COR-L47 (cell line): ENCODE measurements at regions not wholly inside any gene's neighbourhood (a gene's known extent, or its start where the extent isn't known, plus 50 kb on each side); places are given as distances from the start of the nearest gene placed in this dataset.
"Not testable (repeated sequence)": the region's sequence is repeated elsewhere in the genome, so short reads cannot be mapped to it uniquely, and the experiment has no call there.

ENCODE experiments used
- DNase-seq: peaks from one replicate; lab custom pipeline; 2025; lab: John Stamatoyannopoulos, UW

GRCh38 chr1:223991297-223991857 is 122.5 kb upstream of the FBXO28 start:
- DNase-seq = not testable (repeated sequence)

- not testable (repeated sequence) for DNase-seq
Observed at GRCh38 chr1:223961985-223962384, 116.2 kb upstream of the TP53BP2 start.

DNA sequence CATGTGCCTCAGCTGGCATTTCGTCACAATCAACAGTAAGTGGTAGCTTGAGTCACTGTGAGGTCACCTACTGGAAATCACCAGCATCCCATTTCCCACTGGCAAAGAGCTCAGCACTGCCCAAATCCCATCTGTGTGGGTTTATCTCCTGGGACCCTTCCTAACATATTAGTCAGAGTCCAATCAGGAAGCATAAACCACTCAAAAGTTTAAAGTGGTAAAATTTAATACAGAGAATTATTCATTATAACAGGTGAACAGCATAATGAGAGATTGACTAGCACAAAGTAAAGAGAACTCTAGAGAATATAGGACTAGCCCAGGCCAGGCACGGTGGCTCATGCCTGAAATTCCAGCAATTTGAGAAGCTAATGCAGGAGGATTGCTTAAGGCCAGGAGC is 107.1 kb upstream of the TP53BP2 start:
- DNase-seq = not testable (repeated sequence)

GRCh38 chr1:223951551-223951950 is 105.8 kb upstream of the TP53BP2 start:
- DNase-seq = not testable (repeated sequence)

DNA sequence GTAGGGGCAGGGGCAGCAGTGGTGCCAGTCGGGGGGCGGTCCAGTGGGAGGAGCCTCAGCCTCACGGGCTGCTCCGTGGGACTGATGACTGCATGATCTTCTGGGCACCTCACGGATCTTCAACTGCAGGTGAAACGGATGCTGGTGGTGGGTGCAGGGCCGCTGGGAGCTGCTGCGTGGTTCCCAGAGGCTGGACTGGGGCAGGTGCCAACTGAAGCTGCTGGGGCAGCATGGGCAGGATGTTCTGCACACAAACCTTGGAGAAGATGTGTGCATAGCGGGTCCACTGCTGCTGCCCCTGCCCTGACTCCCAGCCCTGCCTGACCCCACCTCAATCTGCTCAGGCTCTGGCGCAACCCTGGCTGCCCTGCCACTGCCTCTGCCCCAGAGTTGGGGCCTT is 104.2 kb upstream of the TP53BP2 start:
- DNase-seq = not testable (repeated sequence)

DNA sequence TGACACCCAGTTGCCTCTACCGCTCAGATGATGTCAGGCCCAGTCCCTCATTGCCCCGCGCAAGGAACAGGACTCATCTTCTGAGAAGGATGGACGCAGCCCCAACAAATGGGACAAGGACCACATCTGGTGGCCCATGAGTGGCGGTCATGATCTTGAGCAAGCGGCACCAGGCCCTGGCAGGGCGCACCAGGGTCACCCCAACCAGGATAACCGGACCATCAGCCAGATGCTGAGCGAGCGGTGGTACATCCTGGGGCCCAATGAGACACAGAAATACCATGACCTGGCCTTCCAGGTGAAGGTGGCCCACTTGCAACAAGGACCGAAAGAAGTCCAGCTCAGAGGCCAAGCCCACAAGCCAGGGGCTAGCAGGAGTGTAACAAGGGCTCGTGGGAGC is 102.3 kb upstream of the TP53BP2 start:
- DNase-seq = not testable (repeated sequence)

DNA sequence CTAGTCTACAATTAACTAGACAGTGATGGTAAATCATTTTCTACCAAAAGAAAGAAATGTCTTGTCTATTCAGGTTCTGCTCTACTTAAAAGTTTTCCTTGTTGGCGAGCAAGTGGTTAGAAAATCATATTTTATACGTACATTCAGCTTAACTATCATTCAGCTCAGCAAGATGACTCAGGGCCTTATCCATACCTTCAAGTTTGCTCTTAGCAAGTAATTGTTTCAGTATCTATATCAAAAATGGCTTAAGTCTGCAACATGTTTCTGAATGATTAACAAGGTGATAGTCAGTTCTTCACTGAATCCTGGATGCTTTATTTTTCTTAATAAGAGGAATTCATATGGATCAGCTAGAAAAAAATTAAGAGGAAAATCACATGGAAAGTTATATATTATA is 90.8 kb upstream of the TP53BP2 start:
- not testable (repeated sequence) for DNase-seq

DNA sequence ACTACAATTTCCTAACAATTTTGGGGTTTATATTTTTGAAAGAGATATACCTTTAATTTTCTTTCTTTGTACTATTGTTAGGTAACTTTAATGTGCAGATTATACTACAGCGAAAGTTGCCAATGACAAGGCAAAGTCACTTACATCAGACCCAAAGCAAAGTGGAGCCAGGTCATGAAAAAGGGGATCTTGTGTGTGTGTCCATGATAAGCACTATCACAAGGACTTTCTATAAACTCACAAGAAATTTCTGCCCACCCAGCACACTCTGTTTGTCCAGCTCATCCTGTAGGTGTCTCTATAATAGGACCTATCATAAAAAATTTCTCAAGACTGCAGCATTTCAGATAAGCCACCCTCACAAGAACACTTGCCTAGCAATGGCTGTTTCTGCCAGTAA is 85.7 kb upstream of the TP53BP2 start:
- not testable (repeated sequence) for DNase-seq

DNA sequence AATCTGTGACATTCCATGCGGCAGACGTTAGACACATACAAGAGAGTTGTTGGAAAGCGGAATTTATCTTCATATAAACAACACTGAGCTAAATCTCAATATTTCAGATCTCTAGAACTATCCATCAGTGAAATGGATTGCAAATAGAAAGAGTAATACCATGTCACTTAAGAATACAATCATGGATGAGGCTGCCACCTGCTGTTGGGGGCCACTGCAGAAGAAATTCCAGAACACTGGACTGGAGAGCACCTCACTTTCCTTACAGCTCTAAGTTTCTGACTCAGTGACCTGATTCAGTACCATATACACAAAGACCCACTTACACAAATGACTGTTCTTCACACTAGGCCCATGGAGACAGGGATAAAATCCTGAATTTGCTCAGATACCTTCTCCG is 75.1 kb upstream of the TP53BP2 start:
- DNase-seq = not testable (repeated sequence)

DNA sequence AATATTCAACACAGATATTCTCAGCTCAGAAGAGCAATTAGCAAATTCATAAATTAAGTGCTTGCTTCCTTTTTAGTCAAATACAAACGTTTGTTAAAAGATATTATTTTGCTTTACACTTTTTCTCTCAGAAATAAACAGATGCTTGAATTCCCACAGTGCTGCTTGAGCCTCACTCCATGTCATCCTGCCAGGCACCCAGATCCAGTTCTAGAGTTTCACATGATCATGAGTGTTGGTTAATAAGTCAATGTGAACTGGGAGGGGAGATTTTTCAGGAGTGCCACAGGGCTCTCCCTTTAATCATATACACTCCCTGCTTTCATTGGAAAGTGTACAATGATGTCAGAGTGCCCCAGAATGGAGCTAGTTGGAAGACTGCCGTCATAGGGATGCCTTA is 69.7 kb upstream of the TP53BP2 start:
- not testable (repeated sequence) for DNase-seq

- DNase-seq = not testable (repeated sequence)
Observed at GRCh38 chr1:223913715-223914114, 68.0 kb upstream of the TP53BP2 start.

GRCh38 chr1:223907943-223908587 is 62.3 kb upstream of the TP53BP2 start:
- DNase-seq = not testable (repeated sequence)

DNA sequence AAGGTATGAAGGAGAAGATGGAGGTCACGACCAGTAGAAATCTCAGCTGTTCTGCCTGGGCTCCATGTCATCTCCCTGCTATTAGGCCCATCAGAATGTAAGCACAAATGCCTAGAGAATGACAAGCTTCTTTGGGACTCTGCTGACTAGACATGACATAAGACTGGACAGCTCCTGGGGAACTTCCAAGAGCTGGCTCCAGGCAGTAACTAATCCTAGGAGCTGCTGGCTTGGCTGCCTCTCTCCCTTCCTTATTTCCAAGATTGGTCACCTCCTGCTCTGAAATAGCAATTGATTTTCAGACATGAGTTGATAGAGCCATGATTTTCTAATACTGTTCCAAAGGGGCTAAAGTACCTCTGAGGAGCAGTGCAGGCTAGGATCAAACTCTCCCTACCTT is 57.5 kb upstream of the TP53BP2 start:
- not testable (repeated sequence) for DNase-seq

DNA sequence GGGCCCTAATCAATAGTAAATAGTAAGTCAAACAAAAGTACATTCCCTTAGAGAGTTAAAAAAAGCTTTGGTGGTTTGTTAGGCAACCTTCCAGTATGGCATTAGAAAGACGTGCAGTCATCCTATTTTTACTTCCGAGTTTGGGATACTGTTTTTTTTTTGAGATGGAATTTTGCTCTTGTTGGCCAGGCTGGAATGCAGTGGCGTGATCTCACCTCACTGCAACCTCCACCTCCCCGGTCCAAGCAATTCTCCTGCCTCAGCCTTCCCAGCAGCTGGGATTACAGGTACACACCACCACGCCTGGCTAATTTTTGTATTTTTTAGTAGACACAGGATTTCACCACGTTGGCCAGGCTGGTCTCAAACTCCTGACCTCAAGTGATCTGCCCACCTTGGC is 54.0 kb upstream of the TP53BP2 start:
- not testable (repeated sequence) for DNase-seq

GRCh38 chr1:223897097-223897496 is 51.4 kb upstream of the TP53BP2 start:
- not testable (repeated sequence) for DNase-seq

GRCh38 chr1:223895950-223896349 is 50.2 kb upstream of the TP53BP2 start:
- DNase-seq = not testable (repeated sequence)
